DND-41 (cell line): ENCODE measurements at regions not wholly inside any gene's neighbourhood (a gene's known extent, or its start where the extent isn't known, plus 50 kb on each side); places are given as distances from the start of the nearest gene placed in this dataset.

ENCODE experiments used
- ATAC-seq: fragments of 200-7000 bp; cut with Tn5 transposase; 3 replicates; pipeline ENCODE4 v1.9.1; 2021; ENCODE audit warnings: low read depth; ENCODE audit not compliant: insufficient read depth
- DNase-seq: peaks from one replicate; pipeline ENCODE4 v3.0.0-alpha.2; 2020
- H2AFZ ChIP-seq: 2 replicates; pipeline ENCODE4 v1.6.0; 2012; ENCODE audit warnings: low read depth, low read length
- H3K27ac ChIP-seq: 2 replicates; pipeline ENCODE4 v1.5.1; 2012; ENCODE audit warnings: low read length, inconsistent platforms
- H3K27me3 ChIP-seq: fragments of 200-600 bp; sonication (generic); 2 replicates; pipeline ENCODE4 v1.6.0; 2012; ENCODE audit warnings: low read length, mild to moderate bottlenecking, inconsistent platforms; ENCODE audit not compliant: insufficient read depth, poor library complexity
- H3K36me3 ChIP-seq: 2 replicates; pipeline ENCODE4 v1.5.1; 2012; ENCODE audit warnings: low read length, inconsistent platforms; ENCODE audit not compliant: insufficient read depth
- H3K4me1 ChIP-seq: 2 replicates; pipeline ENCODE4 v1.5.1; 2012; ENCODE audit warnings: mild to moderate bottlenecking, low read length; ENCODE audit not compliant: insufficient read depth
- H3K4me2 ChIP-seq: 2 replicates; pipeline ENCODE4 v1.6.0; 2012; ENCODE audit warnings: mild to moderate bottlenecking, moderate library complexity, low read length, inconsistent platforms; ENCODE audit not compliant: insufficient read depth
- H3K4me3 ChIP-seq, 2 experiments: fragments of 200-600 bp in 1 of 2; shearing (Covaris generic) in 1 of 2; 2 replicates each; pipeline ENCODE4 v1.5.1; 2012 to 2016; ENCODE audit warnings: inconsistent platforms in 2 of 2, low read length in 2 of 2, mild to moderate bottlenecking in 2 of 2, low read depth in 1 of 2, moderate library complexity in 1 of 2
- H3K79me2 ChIP-seq: 2 replicates; pipeline ENCODE4 v1.6.0; 2012; ENCODE audit warnings: low read length, inconsistent platforms; ENCODE audit not compliant: insufficient read depth
- H3K9ac ChIP-seq: 2 replicates; pipeline ENCODE4 v1.6.0; 2012; ENCODE audit warnings: low read depth, mild to moderate bottlenecking, inconsistent platforms, low read length, moderate library complexity
- H3K9me3 ChIP-seq: 2 replicates; pipeline ENCODE4 v1.5.1; 2012; ENCODE audit warnings: low read length, moderate library complexity, mild to moderate bottlenecking, inconsistent platforms; ENCODE audit not compliant: insufficient read depth, severe bottlenecking
- H4K20me1 ChIP-seq: 2 replicates; pipeline ENCODE4 v1.6.0; 2012; ENCODE audit warnings: low read length; ENCODE audit not compliant: insufficient read depth
- EZH2 ChIP-seq: IDR thresholded peaks from 3 replicates; pipeline ENCODE4 v1.6.1; 2012; ENCODE audit warnings: borderline replicate concordance, low read depth, mild to moderate bottlenecking, moderate library complexity, low read length, inconsistent platforms; ENCODE audit not compliant: severe bottlenecking
- TF ChIP-seq, protein P1 (sequence below): IDR thresholded peaks from 2 replicates; pipeline ENCODE4 v1.5.1; 2012; ENCODE audit warnings: borderline replicate concordance, low read length, moderate library complexity, mild to moderate bottlenecking; ENCODE audit not compliant: poor library complexity, severe bottlenecking; ENCODE audit errors: extremely low read depth

DNA sequence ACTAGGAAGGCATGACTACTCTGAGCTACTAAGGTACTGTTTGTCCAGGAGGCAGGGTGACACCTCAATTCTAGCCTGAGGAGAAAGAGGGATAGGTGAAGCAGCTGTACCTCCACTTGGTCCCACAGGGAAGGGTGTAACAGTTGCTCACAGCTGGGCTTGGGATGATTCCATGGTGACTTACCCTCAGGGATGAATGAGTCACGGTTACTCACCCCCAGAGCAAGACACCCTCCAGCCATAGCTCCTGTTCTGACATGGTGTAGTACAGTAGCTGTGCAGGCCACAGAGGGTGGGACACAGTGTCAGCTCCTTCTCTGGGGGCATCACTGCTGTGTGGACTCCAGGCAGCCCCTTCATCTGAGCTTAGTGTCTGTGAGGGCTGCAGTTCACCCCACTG is 868.6 kb upstream of the SEMA6D start:
- H3K4me1 ChIP-seq, result no peaks in the 10 kb centered on the region

DNA sequence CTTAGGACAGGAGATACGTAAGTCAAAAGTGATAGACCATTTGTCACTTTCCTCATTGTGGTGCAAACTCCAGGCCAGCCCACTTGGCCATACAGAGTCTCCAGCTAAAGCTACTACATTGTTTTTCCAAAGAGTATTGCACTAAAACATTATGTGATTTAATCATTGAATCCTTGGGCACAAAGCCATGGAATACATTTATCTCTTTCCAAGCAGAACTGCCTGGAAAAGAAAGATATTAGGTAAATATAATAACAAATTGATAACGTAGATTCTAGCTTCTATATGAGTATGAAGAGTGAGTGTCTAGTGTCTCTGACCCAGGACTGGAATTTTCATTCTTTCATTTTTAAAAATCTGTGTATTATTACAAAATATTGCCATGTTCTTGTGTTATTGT is 863.7 kb upstream of the SEMA6D start:
- no peak for DNase-seq
- H3K27me3 ChIP-seq, result no peaks in the 10 kb centered on the region
- no peaks in the 10 kb centered on the region for H4K20me1 ChIP-seq
- H3K36me3 ChIP-seq, result no peaks in the 10 kb centered on the region
- no peak overlapping the region for H3K27ac ChIP-seq
- no peaks in the 10 kb centered on the region for H3K79me2 ChIP-seq
- H3K4me2 ChIP-seq, result no peak overlapping the region
- ATAC-seq, result no peak
- TF ChIP-seq, protein P1, sequence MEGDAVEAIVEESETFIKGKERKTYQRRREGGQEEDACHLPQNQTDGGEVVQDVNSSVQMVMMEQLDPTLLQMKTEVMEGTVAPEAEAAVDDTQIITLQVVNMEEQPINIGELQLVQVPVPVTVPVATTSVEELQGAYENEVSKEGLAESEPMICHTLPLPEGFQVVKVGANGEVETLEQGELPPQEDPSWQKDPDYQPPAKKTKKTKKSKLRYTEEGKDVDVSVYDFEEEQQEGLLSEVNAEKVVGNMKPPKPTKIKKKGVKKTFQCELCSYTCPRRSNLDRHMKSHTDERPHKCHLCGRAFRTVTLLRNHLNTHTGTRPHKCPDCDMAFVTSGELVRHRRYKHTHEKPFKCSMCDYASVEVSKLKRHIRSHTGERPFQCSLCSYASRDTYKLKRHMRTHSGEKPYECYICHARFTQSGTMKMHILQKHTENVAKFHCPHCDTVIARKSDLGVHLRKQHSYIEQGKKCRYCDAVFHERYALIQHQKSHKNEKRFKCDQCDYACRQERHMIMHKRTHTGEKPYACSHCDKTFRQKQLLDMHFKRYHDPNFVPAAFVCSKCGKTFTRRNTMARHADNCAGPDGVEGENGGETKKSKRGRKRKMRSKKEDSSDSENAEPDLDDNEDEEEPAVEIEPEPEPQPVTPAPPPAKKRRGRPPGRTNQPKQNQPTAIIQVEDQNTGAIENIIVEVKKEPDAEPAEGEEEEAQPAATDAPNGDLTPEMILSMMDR, result no peak
- TF ChIP-seq EZH2, result no peak
- H3K9ac ChIP-seq, result no peak overlapping the region
- no peak overlapping the region for H3K4me3 ChIP-seq
- H2AFZ ChIP-seq, result no peak overlapping the region
- no peaks in the 10 kb centered on the region for H3K9me3 ChIP-seq
- H3K4me1 ChIP-seq, result no peaks in the 10 kb centered on the region

More for the DNA sequence above, 868.6 kb upstream of the SEMA6D start:
- Histone ChIP-seq H3K9me3 (no peaks in the 10 kb centered on the region), H2AFZ (no peak overlapping the region), H3K27ac (no peak overlapping the region), H3K79me2 (no peaks in the 10 kb centered on the region), H3K36me3 (no peaks in the 10 kb centered on the region), H3K4me3 (no peak overlapping the region), H4K20me1 (no peaks in the 10 kb centered on the region), H3K4me2 (no peak overlapping the region), H3K27me3 (no peaks in the 10 kb centered on the region), H3K9ac (no peak overlapping the region)
- DNase-seq, result no peak
- ATAC-seq, result no peak
- TF ChIP-seq, protein P1, result no peak
- no peak for TF ChIP-seq EZH2

DNA sequence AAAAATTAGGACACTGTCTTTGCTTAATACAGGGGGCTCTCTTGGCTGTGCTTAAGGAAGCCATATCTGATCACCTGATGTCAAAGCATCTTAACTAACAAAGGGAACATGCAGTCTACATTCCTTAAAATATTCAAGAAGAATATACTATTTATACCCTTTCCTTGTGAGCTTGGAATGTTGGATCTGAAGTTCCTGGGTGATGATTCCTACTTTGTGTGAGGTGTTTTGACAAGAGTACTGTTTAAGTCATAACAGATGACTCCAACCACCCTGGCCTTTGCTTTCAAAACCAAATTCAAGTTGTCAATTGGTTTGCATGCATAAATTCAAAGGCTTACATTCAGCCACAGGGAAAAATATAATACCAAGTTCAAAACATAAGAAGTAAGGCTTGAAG is 862.7 kb upstream of the SEMA6D start:
- no peak for DNase-seq
- no peak overlapping the region for H2AFZ ChIP-seq
- no peaks in the 10 kb centered on the region for H3K27me3 ChIP-seq
- H3K4me3 ChIP-seq, result no peak overlapping the region
- no peak overlapping the region for H3K27ac ChIP-seq
- TF ChIP-seq EZH2, result no peak
- TF ChIP-seq, protein P1, result no peak
- H3K36me3 ChIP-seq, result no peaks in the 10 kb centered on the region
- no peaks in the 10 kb centered on the region for H3K79me2 ChIP-seq
- ATAC-seq, result no peak
- no peak overlapping the region for H3K4me2 ChIP-seq
- no peak overlapping the region for H3K9ac ChIP-seq
- no peaks in the 10 kb centered on the region for H3K9me3 ChIP-seq
- no peaks in the 10 kb centered on the region for H4K20me1 ChIP-seq
- no peaks in the 10 kb centered on the region for H3K4me1 ChIP-seq

DNA sequence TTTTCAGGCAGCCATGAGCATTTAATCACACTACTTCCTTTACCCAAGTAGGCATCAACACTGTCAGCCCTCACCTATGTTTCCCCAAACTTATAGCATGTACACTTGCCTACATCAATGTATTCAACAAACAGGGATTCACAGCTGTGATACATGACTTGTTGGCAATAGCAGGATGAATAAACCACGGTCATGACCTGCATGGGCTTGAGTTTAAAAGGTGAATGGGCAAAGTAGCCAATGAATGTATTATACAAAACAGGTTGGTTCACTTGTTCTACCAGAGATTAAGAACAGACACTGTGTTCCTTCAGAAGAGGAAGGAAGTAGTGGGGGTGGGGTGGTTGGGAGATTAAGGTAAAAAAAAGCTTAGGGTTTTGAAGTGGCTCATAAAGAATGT is 861.9 kb upstream of the SEMA6D start:
- H3K4me1 ChIP-seq, result no peaks in the 10 kb centered on the region
- H3K9ac ChIP-seq, result no peak overlapping the region
- TF ChIP-seq EZH2, result no peak
- TF ChIP-seq, protein P1, result no peak
- H4K20me1 ChIP-seq, result no peaks in the 10 kb centered on the region
- no peak overlapping the region for H3K4me3 ChIP-seq
- no peak overlapping the region for H3K27ac ChIP-seq
- DNase-seq (no peak), ATAC-seq (no peak)
- no peak overlapping the region for H3K4me2 ChIP-seq
- H3K36me3 ChIP-seq, result no peaks in the 10 kb centered on the region
- no peak overlapping the region for H2AFZ ChIP-seq
- H3K27me3 ChIP-seq, result no peaks in the 10 kb centered on the region
- no peaks in the 10 kb centered on the region for H3K9me3 ChIP-seq
- no peaks in the 10 kb centered on the region for H3K79me2 ChIP-seq
